ENCODE measurements at regions not wholly inside any gene's neighbourhood (a gene's known extent, or its start where the extent isn't known, plus 50 kb on each side); places are given as distances from the start of the nearest gene placed in this dataset.

DNA sequence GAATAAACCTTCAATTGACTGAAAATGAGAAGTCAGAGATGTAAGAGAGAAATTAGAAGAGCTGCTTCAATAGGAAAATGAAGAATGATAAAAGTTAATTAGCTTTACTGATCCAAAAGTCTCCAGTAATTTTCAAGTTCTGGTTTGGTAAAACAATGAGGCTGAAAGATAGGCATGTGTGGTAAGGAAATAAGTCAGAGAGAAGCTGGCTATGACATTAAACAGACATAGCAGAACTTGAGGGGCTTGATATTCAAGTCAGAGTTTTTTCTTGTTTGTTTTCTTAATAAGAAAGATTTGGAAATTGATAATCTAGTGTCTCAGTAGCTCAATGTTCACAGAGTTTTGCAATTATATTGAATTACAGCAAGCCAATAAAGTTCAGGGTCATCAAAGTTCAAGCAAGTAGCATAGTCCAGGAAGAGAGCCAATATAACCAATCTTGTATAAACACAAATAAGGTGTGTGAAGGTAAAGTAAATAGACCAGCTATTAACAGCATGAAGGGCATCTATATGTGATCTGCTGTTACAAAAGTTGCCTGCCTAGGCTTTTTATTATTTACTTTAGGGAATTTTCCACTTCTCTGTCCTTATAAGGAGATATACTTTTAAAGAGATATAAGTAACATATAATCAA is 1111.5 kb downstream of the TRHDE start:
- no peak for TF ChIP-seq EZH2 (IDR thresholded peaks at IDR 0.05; ENCODE audit: borderline replicate concordance, low read length)
- TF ChIP-seq, protein P1, sequence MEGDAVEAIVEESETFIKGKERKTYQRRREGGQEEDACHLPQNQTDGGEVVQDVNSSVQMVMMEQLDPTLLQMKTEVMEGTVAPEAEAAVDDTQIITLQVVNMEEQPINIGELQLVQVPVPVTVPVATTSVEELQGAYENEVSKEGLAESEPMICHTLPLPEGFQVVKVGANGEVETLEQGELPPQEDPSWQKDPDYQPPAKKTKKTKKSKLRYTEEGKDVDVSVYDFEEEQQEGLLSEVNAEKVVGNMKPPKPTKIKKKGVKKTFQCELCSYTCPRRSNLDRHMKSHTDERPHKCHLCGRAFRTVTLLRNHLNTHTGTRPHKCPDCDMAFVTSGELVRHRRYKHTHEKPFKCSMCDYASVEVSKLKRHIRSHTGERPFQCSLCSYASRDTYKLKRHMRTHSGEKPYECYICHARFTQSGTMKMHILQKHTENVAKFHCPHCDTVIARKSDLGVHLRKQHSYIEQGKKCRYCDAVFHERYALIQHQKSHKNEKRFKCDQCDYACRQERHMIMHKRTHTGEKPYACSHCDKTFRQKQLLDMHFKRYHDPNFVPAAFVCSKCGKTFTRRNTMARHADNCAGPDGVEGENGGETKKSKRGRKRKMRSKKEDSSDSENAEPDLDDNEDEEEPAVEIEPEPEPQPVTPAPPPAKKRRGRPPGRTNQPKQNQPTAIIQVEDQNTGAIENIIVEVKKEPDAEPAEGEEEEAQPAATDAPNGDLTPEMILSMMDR (IDR thresholded peaks at IDR 0.05; ENCODE audit: low read length): no peak
- H3K9me2 ChIP-seq (ENCODE audit: low read depth, low read length): no peaks in the 10 kb centered on the region
- no peak overlapping the region for H2AFZ ChIP-seq (ENCODE audit: low read length)
- no peaks in the 10 kb centered on the region for H3K79me2 ChIP-seq (ENCODE audit: insufficient read depth, low read length)
- no peaks in the 10 kb centered on the region for H3K4me1 ChIP-seq (ENCODE audit: insufficient read depth, low read length, severe bottlenecking)
- no peak overlapping the region for H3K9ac ChIP-seq (ENCODE audit: low read length)
- no peaks in the 10 kb centered on the region for H4K20me1 ChIP-seq (ENCODE audit: insufficient read depth, low read length)
- H3K36me3 ChIP-seq (ENCODE audit: insufficient read depth, low read length): no peaks in the 10 kb centered on the region
- no peak overlapping the region for H3K4me3 ChIP-seq (ENCODE audit: low read depth, low read length, poor library complexity, severe bottlenecking)
- no peaks in the 10 kb centered on the region for H3K27me3 ChIP-seq (ENCODE audit: insufficient read depth, low read length)
- H3K27ac ChIP-seq (ENCODE audit: low read depth, low read length, poor library complexity, severe bottlenecking): no peak overlapping the region
- no peaks in the 10 kb centered on the region for H3F3A ChIP-seq (ENCODE audit: insufficient read depth, low read length)
- no peak overlapping the region for H3K4me2 ChIP-seq (ENCODE audit: low read length)
- H3K9me3 ChIP-seq (ENCODE audit: low read length): no peaks in the 10 kb centered on the region

DNA sequence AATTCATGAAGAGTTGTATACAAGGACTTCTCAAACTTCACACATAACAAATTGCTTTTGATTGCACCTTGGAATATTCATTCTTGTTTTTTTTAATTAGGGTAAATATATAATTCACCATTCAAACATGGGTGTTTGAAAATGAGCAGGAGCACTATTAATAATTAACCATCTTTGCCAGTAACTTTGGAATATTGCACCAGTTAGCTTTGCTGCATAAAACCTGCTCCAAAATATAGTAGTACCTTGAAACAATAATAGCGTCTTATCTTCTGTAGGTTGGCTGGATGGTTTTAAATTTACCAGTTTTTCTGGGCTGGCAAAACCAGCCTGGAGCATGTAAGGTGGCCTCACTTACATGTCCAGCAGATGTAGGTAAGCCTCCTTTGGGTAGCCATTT is 1112.4 kb downstream of the TRHDE start:
- no peaks in the 10 kb centered on the region for H3K36me3 ChIP-seq (ENCODE audit: insufficient read depth, low read length)
- no peaks in the 10 kb centered on the region for H3K4me1 ChIP-seq (ENCODE audit: insufficient read depth, low read length, severe bottlenecking)
- no peaks in the 10 kb centered on the region for H3K9me3 ChIP-seq (ENCODE audit: low read length)
- H3K27ac ChIP-seq (ENCODE audit: low read depth, low read length, poor library complexity, severe bottlenecking): no peak overlapping the region
- H4K20me1 ChIP-seq (ENCODE audit: insufficient read depth, low read length): no peaks in the 10 kb centered on the region
- no peak overlapping the region for H3K4me3 ChIP-seq (ENCODE audit: low read depth, low read length, poor library complexity, severe bottlenecking)
- TF ChIP-seq, protein P1 (IDR thresholded peaks at IDR 0.05; ENCODE audit: low read length): no peak
- TF ChIP-seq EZH2 (IDR thresholded peaks at IDR 0.05; ENCODE audit: borderline replicate concordance, low read length): no peak
- H3K79me2 ChIP-seq (ENCODE audit: insufficient read depth, low read length): no peaks in the 10 kb centered on the region
- H3K9me2 ChIP-seq (ENCODE audit: low read depth, low read length): no peaks in the 10 kb centered on the region
- no peaks in the 10 kb centered on the region for H3K27me3 ChIP-seq (ENCODE audit: insufficient read depth, low read length)
- no peak overlapping the region for H3K9ac ChIP-seq (ENCODE audit: low read length)
- H2AFZ ChIP-seq (ENCODE audit: low read length): no peak overlapping the region
- H3K4me2 ChIP-seq (ENCODE audit: low read length): no peak overlapping the region
- no peaks in the 10 kb centered on the region for H3F3A ChIP-seq (ENCODE audit: insufficient read depth, low read length)

DNA sequence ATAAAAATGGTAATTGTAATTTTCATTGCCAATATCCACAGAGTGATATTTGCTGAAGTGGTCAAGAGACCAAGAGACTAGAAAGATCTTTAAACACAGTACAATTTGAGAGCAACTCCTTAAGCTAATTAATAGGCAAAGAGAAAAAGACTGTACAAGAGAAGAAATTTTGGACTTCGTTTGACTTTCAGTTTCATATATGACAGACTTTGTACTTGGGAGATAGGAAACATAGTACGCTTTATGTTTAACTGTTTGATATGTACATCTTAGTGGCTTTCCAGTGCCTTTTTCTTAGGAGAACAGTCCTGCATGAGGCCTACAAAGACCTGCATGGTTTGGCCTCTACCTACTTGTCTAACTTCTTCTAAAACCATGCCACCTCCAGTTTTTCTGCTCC is 1118.1 kb downstream of the TRHDE start:
- Histone ChIP-seq H3K9me3 (ENCODE audit: low read length) (no peaks in the 10 kb centered on the region), H3F3A (ENCODE audit: insufficient read depth, low read length) (no peaks in the 10 kb centered on the region), H3K4me2 (ENCODE audit: low read length) (no peak overlapping the region), H3K36me3 (ENCODE audit: insufficient read depth, low read length) (no peaks in the 10 kb centered on the region), H3K79me2 (ENCODE audit: insufficient read depth, low read length) (no peaks in the 10 kb centered on the region), H2AFZ (ENCODE audit: low read length) (no peak overlapping the region), H3K9me2 (ENCODE audit: low read depth, low read length) (no peaks in the 10 kb centered on the region), H3K4me3 (ENCODE audit: low read depth, low read length, poor library complexity, severe bottlenecking) (no peak overlapping the region), H3K27me3 (ENCODE audit: insufficient read depth, low read length) (no peaks in the 10 kb centered on the region), H3K27ac (ENCODE audit: low read depth, low read length, poor library complexity, severe bottlenecking) (no peak overlapping the region), H3K4me1 (ENCODE audit: insufficient read depth, low read length, severe bottlenecking) (no peaks in the 10 kb centered on the region), H3K9ac (ENCODE audit: low read length) (no peak overlapping the region), H4K20me1 (ENCODE audit: insufficient read depth, low read length) (no peaks in the 10 kb centered on the region)
- no peak for TF ChIP-seq EZH2 (IDR thresholded peaks at IDR 0.05; ENCODE audit: borderline replicate concordance, low read length)
- TF ChIP-seq, protein P1 (IDR thresholded peaks at IDR 0.05; ENCODE audit: low read length): no peak

All from OCI-LY1 (cell line).